ENCODE measurements at regions not wholly inside any gene's neighbourhood (a gene's known extent, or its start where the extent isn't known, plus 50 kb on each side); places are given as distances from the start of the nearest gene placed in this dataset.
A peak's percentile ranks its signal among the peaks of the same experiment; 100 is the strongest.
"Not testable (repeated sequence)": the region's sequence is repeated elsewhere in the genome, so short reads cannot be mapped to it uniquely, and the experiment has no call there.

- TF ChIP-seq JUND (IDR thresholded peaks at IDR 0.05; ENCODE audit: low read depth), result no peak
- DNase-seq (ENCODE audit: low read depth in 1 of 2, low spot score in 1 of 2), result no peak
- in situ Hi-C loops (cut with HindIII; ENCODE audit: low pct_unique_long_range_greater_than_20kb, low sequenced_read_pairs), result no loop called here
Observed at GRCh38 chr2:182638667-182639066, 77.4 kb upstream of the DNAJC10 start.

DNA sequence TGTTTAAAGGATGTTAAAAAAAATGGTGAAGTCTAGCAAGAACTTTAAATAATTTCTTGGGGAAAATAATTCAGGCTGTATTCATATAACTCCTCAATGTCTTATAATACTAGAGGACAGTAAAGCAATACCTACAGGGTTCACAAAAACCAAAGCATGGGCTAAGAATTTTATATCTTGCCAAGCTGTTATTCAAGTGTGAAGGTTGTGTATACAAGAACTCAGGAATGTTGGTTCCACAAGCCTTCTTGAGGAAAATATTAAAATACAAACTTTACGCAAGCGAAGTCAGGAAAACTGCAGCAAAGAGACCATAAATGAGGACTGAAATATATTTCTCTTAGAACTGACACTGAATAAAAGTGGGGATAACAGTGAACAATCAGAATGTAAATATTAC lies 76.1 kb upstream of the DNAJC10 start:
- DNase-seq (ENCODE audit: low read depth in 1 of 2, low spot score in 1 of 2), result no peak
- in situ Hi-C loops (cut with HindIII; ENCODE audit: low pct_unique_long_range_greater_than_20kb, low sequenced_read_pairs), result no loop called here
- no peak for TF ChIP-seq JUND (IDR thresholded peaks at IDR 0.05; ENCODE audit: low read depth)

DNA sequence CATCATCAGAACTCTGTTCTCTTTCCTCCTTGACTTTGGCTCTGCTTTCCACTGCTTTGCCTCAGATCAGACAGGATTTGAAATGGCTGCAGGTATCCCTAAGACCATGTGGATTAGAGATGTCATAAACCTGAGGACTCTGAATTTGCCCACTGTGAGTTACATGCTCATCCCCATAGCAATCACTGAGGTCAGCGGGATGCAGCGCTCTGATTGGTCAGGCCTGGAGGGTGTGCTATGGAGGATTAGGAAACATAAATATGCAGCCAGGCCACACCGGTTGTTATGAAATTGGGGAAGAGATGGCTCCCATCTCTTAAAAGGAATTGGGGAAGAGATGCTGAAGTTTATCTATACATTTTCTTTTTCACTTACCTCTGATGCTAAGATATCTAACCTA lies 73.7 kb upstream of the DNAJC10 start:
- in situ Hi-C loops (cut with HindIII; ENCODE audit: low pct_unique_long_range_greater_than_20kb, low sequenced_read_pairs), result no loop called here

DNA sequence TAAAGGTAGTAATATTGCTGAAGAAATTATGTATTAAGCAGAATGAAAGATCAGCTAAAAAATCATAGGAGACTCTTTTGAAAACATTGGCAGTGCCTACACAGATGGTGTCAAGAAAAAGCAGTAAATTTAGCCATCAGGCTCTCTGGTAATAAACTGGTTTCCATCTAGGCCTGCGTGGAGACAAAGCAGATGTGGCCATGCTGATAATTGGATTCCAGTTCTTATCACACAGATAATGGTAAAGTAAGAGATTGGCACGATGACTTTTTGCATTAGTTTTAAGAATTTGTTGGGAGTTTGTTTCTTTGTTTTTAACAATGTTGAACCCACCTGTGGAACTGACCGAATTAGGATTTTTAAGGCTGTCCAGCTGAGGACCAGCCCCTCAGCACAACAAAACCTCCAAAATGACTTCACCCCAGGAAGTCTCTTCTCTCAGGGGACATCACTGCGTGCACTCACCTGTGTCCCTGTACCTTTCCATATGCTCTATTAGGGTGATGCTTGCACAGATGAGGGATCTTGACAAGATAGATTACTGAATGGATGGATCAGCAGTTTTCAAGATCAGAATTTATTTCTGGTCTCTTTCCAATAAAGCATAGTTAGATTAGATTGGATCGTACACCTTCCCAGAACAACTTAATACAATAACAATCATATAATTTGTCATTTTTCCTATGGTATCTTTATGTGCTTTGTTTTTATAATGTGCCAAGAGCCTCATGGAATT lies 69.1 kb upstream of the DNAJC10 start:
- in situ Hi-C loops (cut with HindIII; ENCODE audit: low pct_unique_long_range_greater_than_20kb, low sequenced_read_pairs), result no loop called here
- no peak for TF ChIP-seq JUND (IDR thresholded peaks at IDR 0.05; ENCODE audit: low read depth)
- DNase-seq (ENCODE audit: low read depth in 1 of 2, low spot score in 1 of 2), result no peak

More for the DNA sequence above, 73.7 kb upstream of the DNAJC10 start:
- DNase-seq (ENCODE audit: low read depth in 1 of 2, low spot score in 1 of 2), result peak in 1 of 2 experiments; percentile 73
- no peak for TF ChIP-seq JUND (IDR thresholded peaks at IDR 0.05; ENCODE audit: low read depth)

DNA sequence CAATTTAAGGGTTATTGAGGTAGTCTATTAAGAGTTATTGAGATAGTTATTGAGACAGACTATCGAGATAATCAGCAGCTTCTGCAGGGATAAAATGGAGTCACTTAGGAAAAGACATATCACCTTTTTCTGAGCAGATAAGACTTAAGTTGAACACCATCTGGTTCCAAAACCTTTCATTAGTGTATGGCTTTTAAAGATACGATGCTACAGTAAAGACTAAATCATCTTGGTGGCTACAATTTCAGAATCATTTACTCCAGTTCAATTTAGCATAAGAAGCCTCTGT lies 68.6 kb upstream of the DNAJC10 start:
- TF ChIP-seq JUND (IDR thresholded peaks at IDR 0.05; ENCODE audit: low read depth), result no peak
- no peak for DNase-seq (ENCODE audit: low read depth in 1 of 2, low spot score in 1 of 2)
- in situ Hi-C loops (cut with HindIII; ENCODE audit: low pct_unique_long_range_greater_than_20kb, low sequenced_read_pairs), result no loop called here

GRCh38 chr2:182649316-182649715 lies 66.7 kb upstream of the DNAJC10 start:
- TF ChIP-seq JUND (IDR thresholded peaks at IDR 0.05; ENCODE audit: low read depth), result no peak
- in situ Hi-C loops (cut with HindIII; ENCODE audit: low pct_unique_long_range_greater_than_20kb, low sequenced_read_pairs), result no loop called here
- peak in 1 of 2 experiments; percentile 46 for DNase-seq (ENCODE audit: low read depth in 1 of 2, low spot score in 1 of 2)

- in situ Hi-C loops (cut with HindIII; ENCODE audit: low pct_unique_long_range_greater_than_20kb, low sequenced_read_pairs), result no loop called here
- no peak for TF ChIP-seq JUND (IDR thresholded peaks at IDR 0.05; ENCODE audit: low read depth)
- DNase-seq (ENCODE audit: low read depth in 1 of 2, low spot score in 1 of 2), result peak in 1 of 2 experiments; percentile 50
Observed at GRCh38 chr2:182650704-182651103, 65.4 kb upstream of the DNAJC10 start.

- no peak for TF ChIP-seq JUND (IDR thresholded peaks at IDR 0.05; ENCODE audit: low read depth)
- in situ Hi-C loops (cut with HindIII; ENCODE audit: low pct_unique_long_range_greater_than_20kb, low sequenced_read_pairs), result no loop called here
- DNase-seq (ENCODE audit: low read depth in 1 of 2, low spot score in 1 of 2), result no peak
Observed at GRCh38 chr2:182652326-182652725, 63.7 kb upstream of the DNAJC10 start.

DNA sequence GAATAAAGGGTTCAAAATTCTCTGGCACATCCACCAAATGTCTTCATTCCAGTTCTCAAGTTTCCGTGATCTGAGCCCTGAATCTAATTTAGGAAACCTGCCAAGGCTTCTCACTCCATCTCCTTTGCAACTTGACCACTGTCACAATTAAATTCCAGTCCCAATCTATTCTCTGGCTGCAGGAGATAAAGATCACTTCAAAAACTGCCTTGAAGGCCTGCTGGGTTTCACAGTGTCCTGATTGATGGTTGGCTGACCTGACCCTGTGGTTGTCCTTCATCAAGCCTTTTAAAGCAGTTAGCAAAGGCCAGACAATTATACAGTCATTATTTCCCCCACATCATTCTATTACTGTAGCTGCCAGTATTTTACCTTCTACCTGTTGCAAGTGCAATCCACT lies 60.3 kb upstream of the DNAJC10 start:
- DNase-seq (ENCODE audit: low read depth in 1 of 2, low spot score in 1 of 2), result no peak
- no peak for TF ChIP-seq JUND (IDR thresholded peaks at IDR 0.05; ENCODE audit: low read depth)
- in situ Hi-C loops (cut with HindIII; ENCODE audit: low pct_unique_long_range_greater_than_20kb, low sequenced_read_pairs), result no loop called here

GRCh38 chr2:182664212-182664611 lies 51.8 kb upstream of the DNAJC10 start:
- in situ Hi-C loops (cut with HindIII; ENCODE audit: low pct_unique_long_range_greater_than_20kb, low sequenced_read_pairs), result no loop called here
- DNase-seq (ENCODE audit: low read depth in 1 of 2, low spot score in 1 of 2), result no peak

GRCh38 chr2:182665500-182665899 lies 50.6 kb upstream of the DNAJC10 start:
- DNase-seq (ENCODE audit: low read depth in 1 of 2, low spot score in 1 of 2); in situ Hi-C loops (cut with HindIII; ENCODE audit: low pct_unique_long_range_greater_than_20kb, low sequenced_read_pairs): not testable (repeated sequence)

More at GRCh38 chr2:182664212-182664611, 51.8 kb upstream of the DNAJC10 start:
- no peak for TF ChIP-seq JUND (IDR thresholded peaks at IDR 0.05; ENCODE audit: low read depth)
